K562 (cell line): ENCODE measurements at regions not wholly inside any gene's neighbourhood (a gene's known extent, or its start where the extent isn't known, plus 50 kb on each side); places are given as distances from the start of the nearest gene placed in this dataset.

ENCODE experiments used
- ATAC-seq: fragments of 200-7000 bp; cut with Tn5 transposase; 3 replicates; pipeline ENCODE4 v1.9.1; 2020; ENCODE audit warnings: moderate library complexity
- BruUV-seq: library from RNA; stranded (reverse); fragments of 400-500 nt; replicated peaks from 2 replicates; lab custom pipeline; 2021; lab: Mats Ljungman, UMichigan
- CTCF ChIA-PET: fragments of 300-600 bp; formaldehyde crosslinking; extraction: SDS; loops from one replicate; lab custom pipeline; 2021; ENCODE audit warnings: low intra/inter-chr PET ratio; lab: Yijun Ruan, JAX
- POLR2A ChIA-PET: fragments of 300-600, 350-650 bp; sonication (Branson Sonifier 250); formaldehyde crosslinking; extraction: SDS; loops from one replicate; lab custom pipeline; 2021; ENCODE audit warnings: antibody characterized with exemption, inconsistent platforms; lab: Yijun Ruan, JAX
- DNase-seq, 4 experiments: peaks; one replicate each; pipeline versions ENCODE4 v3.0.0 to v3.0.0-alpha.2; 2011 to 2018; ENCODE audit warnings: low spot score in 3 of 4, mixed read lengths in 3 of 4; ENCODE audit errors: extremely low read depth in 1 of 4
- FAIRE-seq: peaks from 2 replicates; lab custom pipeline; 2011; peaks lifted over from hg19 to GRCh38; lab: Jason Lieb, UNC
- H2AFZ ChIP-seq: 2 replicates; pipeline ENCODE4 v1.6.0; 2011; ENCODE audit warnings: low read depth, low read length, control low read depth, inconsistent platforms
- H3K27ac ChIP-seq: fragments of 200-600 bp; 3 replicates; pipeline ENCODE4 v1.8.0; 2011; ENCODE audit warnings: low read depth, mild to moderate bottlenecking, control low read depth, inconsistent platforms, low read length, moderate library complexity, mixed read lengths; ENCODE audit errors: extremely low read depth
- H3K27me3 ChIP-seq, 2 experiments: fragments of 300-600 bp in 1 of 2; 2 replicates in 1 of 2; 3 replicates in 1 of 2; pipeline versions ENCODE4 v1.6.0 to v1.8.0; 2011; ENCODE audit warnings: inconsistent platforms in 2 of 2, low read length in 2 of 2, mild to moderate bottlenecking in 1 of 2, mixed read lengths in 1 of 2, moderate library complexity in 1 of 2; ENCODE audit not compliant: control insufficient read depth in 2 of 2, insufficient read depth in 2 of 2
- H3K36me3 ChIP-seq: fragments of 300-600 bp; 3 replicates; pipeline ENCODE4 v1.8.0; 2011; ENCODE audit warnings: mild to moderate bottlenecking, low read length, inconsistent platforms; ENCODE audit not compliant: control insufficient read depth, insufficient read depth
- H3K4me1 ChIP-seq, 2 experiments: fragments of 200-600 bp in 1 of 2; replicated peaks in 1 of 2; 2 replicates in 1 of 2; 3 replicates in 1 of 2; pipeline versions ENCODE4 v1.5.1 to v1.8.0; 2011; ENCODE audit warnings: inconsistent platforms in 2 of 2, low read length in 2 of 2, mild to moderate bottlenecking in 1 of 2, mixed read lengths in 1 of 2, moderate library complexity in 1 of 2; ENCODE audit not compliant: control insufficient read depth in 2 of 2, insufficient read depth in 2 of 2
- H3K4me2 ChIP-seq: 2 replicates; pipeline ENCODE4 v1.6.1; 2011; ENCODE audit warnings: low read length, control low read depth, inconsistent platforms, mixed read lengths; ENCODE audit not compliant: insufficient read depth
- H3K4me3 ChIP-seq: fragments of 200-600 bp; sonication (generic), shearing (Covaris generic); 2 replicates; pipeline ENCODE4 v1.5.1; 2016; ENCODE audit warnings: control low read depth, inconsistent platforms
- H3K79me2 ChIP-seq: fragments of 200-600 bp; 3 replicates; pipeline ENCODE4 v1.8.0; 2011; ENCODE audit warnings: low read length, inconsistent platforms; ENCODE audit not compliant: control insufficient read depth, insufficient read depth
- H3K9ac ChIP-seq, 2 experiments: 2 replicates each; pipeline versions ENCODE4 v1.6.0 to v1.6.1; 2011; ENCODE audit warnings: low read depth in 2 of 2, low read length in 2 of 2, control low read depth in 1 of 2, inconsistent platforms in 1 of 2, mild to moderate bottlenecking in 1 of 2, mixed read lengths in 1 of 2; ENCODE audit not compliant: insufficient read depth in 1 of 2
- H3K9me1 ChIP-seq: one replicate; pipeline ENCODE4 v1.6.0; 2011; ENCODE audit warnings: inconsistent platforms, mild to moderate bottlenecking, low read length, moderate library complexity; ENCODE audit not compliant: control insufficient read depth, insufficient read depth
- H3K9me3 ChIP-seq: replicated peaks from 2 replicates; pipeline ENCODE4 v1.5.1; 2011; ENCODE audit warnings: low read depth, low read length, inconsistent platforms; ENCODE audit not compliant: control insufficient read depth, insufficient read depth
- H4K20me1 ChIP-seq: replicated peaks from 2 replicates; pipeline ENCODE4 v1.6.1; 2011; ENCODE audit warnings: low read length, inconsistent platforms, mixed read lengths; ENCODE audit not compliant: control insufficient read depth, insufficient read depth
- ADNP ChIP-seq: fragments of 200-800 bp; sonication (Bioruptor generic); IDR thresholded peaks from 2 replicates; pipeline ENCODE4 v1.6.1; 2016; ENCODE audit warnings: missing genetic modification characterization, missing compliant biosample characterization
- HMBOX1 ChIP-seq: sonication (generic); IDR thresholded peaks from 2 replicates; pipeline ENCODE4 v1.6.1; 2016
- PML ChIP-seq: IDR thresholded peaks from 2 replicates; pipeline ENCODE4 v1.6.1; 2012; ENCODE audit warnings: low read length, inconsistent platforms
- REST ChIP-seq, 2 experiments: fragments of 450-650 bp; formaldehyde crosslinking in 1 of 2; IDR thresholded peaks; 2 replicates each; pipeline versions ENCODE4 v1.4.0 to v1.6.1; 2014 to 2020; ENCODE audit warnings: mild to moderate bottlenecking in 2 of 2, borderline replicate concordance in 1 of 2, low read depth in 1 of 2
- RFX7 ChIP-seq: fragments of 250-450 bp; sonication (Bioruptor Pico); IDR thresholded peaks from 2 replicates; pipeline ENCODE4 v1.5.1; 2021; ENCODE audit warnings: mild to moderate bottlenecking
- SNIP1 ChIP-seq: fragments of 450-650 bp; IDR thresholded peaks from 2 replicates; pipeline ENCODE4 v1.7.1; 2017; ENCODE audit warnings: low read depth, mild to moderate bottlenecking
- TFAP4 ChIP-seq: sonication (generic); formaldehyde crosslinking; IDR thresholded peaks from 2 replicates; pipeline ENCODE4 v1.8.0; 2022; ENCODE audit warnings: missing genetic modification reagents, mild to moderate bottlenecking, moderate library complexity, borderline replicate concordance
- U2AF2 ChIP-seq: fragments of 200-400 bp; formaldehyde crosslinking; optimal IDR thresholded peaks from 2 replicates; pipeline ENCODE3; 2017; ENCODE audit warnings: low read depth, mild to moderate bottlenecking, low read length
- ZBED1 ChIP-seq: IDR thresholded peaks from 2 replicates; pipeline ENCODE4 v1.6.1; 2014
- ZNF121 ChIP-seq: sonication (generic); formaldehyde crosslinking; conservative IDR thresholded peaks from 2 replicates; pipeline ENCODE4 v1.8.0; 2022; ENCODE audit warnings: missing genetic modification reagents
- ZNF134 ChIP-seq: fragments of 250-450 bp; sonication (Bioruptor Pico); conservative IDR thresholded peaks from 2 replicates; pipeline ENCODE4 v1.4.0; 2020
- ZNF75A ChIP-seq: fragments of 450-650 bp; formaldehyde crosslinking; IDR thresholded peaks from 2 replicates; pipeline ENCODE4 v1.4.0; 2020; ENCODE audit warnings: mild to moderate bottlenecking
- WGBS: fragments of 100-300 bp; shearing (Covaris generic); methylation state at CpG from one replicate; pipeline ENCODE4 v1.1.6; 2016; ENCODE audit warnings: low coverage, mixed read lengths; ENCODE audit not compliant: insufficient coverage; ENCODE audit errors: missing lambda C conversion rate; 5-methylcytosine and 5-hydroxymethylcytosine counted together
- in situ Hi-C: fragments of 300-500 bp; cut with MboI; formaldehyde crosslinking; loops from 4 replicates; pipeline ENCODE4 v1.15.0; 2018; ENCODE audit warnings: inconsistent platforms, mixed read lengths
- intact Hi-C: fragments of 100-400 bp; cut with micrococcal nuclease; formaldehyde crosslinking; loops from 2 replicates; pipeline ENCODE4 v1.14.2; 2022

DNA sequence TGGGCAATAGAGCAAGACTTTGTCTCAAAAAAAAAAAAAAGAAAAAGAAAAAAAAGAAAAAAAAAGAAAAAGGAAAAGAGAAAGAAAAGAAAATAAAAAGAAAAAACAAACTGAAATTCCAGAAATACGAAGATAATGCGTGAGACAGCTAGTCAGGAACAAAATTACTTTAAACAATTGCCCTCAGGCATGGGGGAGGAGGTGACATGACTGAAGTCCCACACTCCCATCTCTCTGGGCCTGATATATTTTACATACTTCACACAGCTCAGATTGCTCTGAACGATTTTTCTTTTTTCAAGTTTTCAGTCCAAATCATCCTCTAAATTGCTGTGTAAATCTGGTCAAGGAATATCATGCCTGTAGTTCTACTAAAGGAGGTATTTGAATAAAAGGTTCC lies 409.5 kb upstream of the DEPDC1 start:
- CTCF ChIA-PET: no interaction called here
- Histone ChIP-seq H3K27me3 (no peaks in the 10 kb centered on the region), H3K36me3 (no peaks in the 10 kb centered on the region), H3K9me3 (no peaks in the 10 kb centered on the region; the same call in 1 of the 2 replicates), H3K4me1 (no peaks in the 10 kb centered on the region), H3K4me2 (no peak overlapping the region), H3K4me3 (no peak overlapping the region), H4K20me1 (no peaks in the 10 kb centered on the region), H2AFZ (no peak overlapping the region), H3K9ac (no peak overlapping the region), H3K9me1 (no peaks in the 10 kb centered on the region), H3K27ac (no peak overlapping the region), H3K79me2 (no peaks in the 10 kb centered on the region)
- FAIRE-seq (no peak), DNase-seq (no peak), ATAC-seq (no peak)
- intact Hi-C loops: no loop called here
- BruUV-seq: no TSS peak
- TF ChIP-seq ADNP: no peak
- TF ChIP-seq RFX7 (CRISPR knock-in tag): no peak
- no peak for TF ChIP-seq ZNF75A (CRISPR knock-in tag)
- TF ChIP-seq REST (IDR thresholded peaks at IDR 0.05; ENCODE audit: borderline replicate concordance): no peak
- no peak for TF ChIP-seq REST (CRISPR knock-in tag; IDR thresholded peaks at IDR 0.05; ENCODE audit: low read depth)
- no peak for TF ChIP-seq ZNF121
- TF ChIP-seq ZBED1: no peak
- TF ChIP-seq SNIP1: no peak
- TF ChIP-seq PML: no peak
- no peak for TF ChIP-seq TFAP4 (CRISPR knock-in tag)
- no peak for TF ChIP-seq ZNF134 (CRISPR knock-in tag)
- TF ChIP-seq U2AF2: no peak
- TF ChIP-seq HMBOX1: no peak
- in situ Hi-C loops: no loop called here
- POLR2A ChIA-PET: no interaction called here
- WGBS: 7% methylated on average over 3 of the region's 3 CpGs
